GM23338 (cell line): ENCODE measurements at regions not wholly inside any gene's neighbourhood (a gene's known extent, or its start where the extent isn't known, plus 50 kb on each side); places are given as distances from the start of the nearest gene placed in this dataset.

ENCODE experiments used
- ATAC-seq: fragments of 200-7000 bp; cut with Tn5 transposase; 3 replicates; pipeline ENCODE4 v1.9.1; 2020
- DNase-seq: peaks from one replicate; pipeline ENCODE4 v3.0.0-alpha.2; 2015; ENCODE audit warnings: low spot score
- H2AFZ ChIP-seq: fragments of 200-600 bp; sonication (generic); 2 replicates; pipeline ENCODE4 v1.8.0; 2016; ENCODE audit warnings: antibody characterized with exemption, mild to moderate bottlenecking, moderate library complexity
- H3F3A ChIP-seq: fragments of 200-600 bp; sonication (generic); replicated peaks from 2 replicates; pipeline ENCODE4 v1.8.0; 2017; ENCODE audit warnings: antibody characterized with exemption, mixed run types, low read depth
- H3K27ac ChIP-seq: fragments of 200-600 bp; sonication (generic); 2 replicates; pipeline ENCODE4 v1.6.1; 2016; ENCODE audit warnings: low read depth
- H3K27me3 ChIP-seq: fragments of 200-600 bp; sonication (generic); 2 replicates; pipeline ENCODE4 v1.8.0; 2016; ENCODE audit warnings: mild to moderate bottlenecking, mixed run types, moderate library complexity; ENCODE audit not compliant: insufficient read depth
- H3K36me3 ChIP-seq: fragments of 200-600 bp; sonication (generic); 2 replicates; pipeline ENCODE4 v1.8.0; 2016; ENCODE audit warnings: mild to moderate bottlenecking; ENCODE audit not compliant: insufficient read depth
- H3K4me1 ChIP-seq: fragments of 200-600 bp; sonication (generic); 2 replicates; pipeline ENCODE4 v1.8.0; 2016; ENCODE audit warnings: mild to moderate bottlenecking, moderate library complexity; ENCODE audit not compliant: insufficient read depth
- H3K4me2 ChIP-seq: fragments of 200-600 bp; sonication (generic); 2 replicates; pipeline ENCODE4 v1.7.1; 2017; ENCODE audit warnings: mixed run types
- H3K4me3 ChIP-seq: fragments of 200-600 bp; sonication (generic); 2 replicates; pipeline ENCODE4 v1.6.1; 2016; ENCODE audit warnings: mixed run types
- H3K79me2 ChIP-seq: fragments of 200-600 bp; sonication (generic); replicated peaks from 2 replicates; pipeline ENCODE4 v1.8.0; 2017; ENCODE audit warnings: mild to moderate bottlenecking; ENCODE audit not compliant: insufficient read depth
- H3K9me2 ChIP-seq: fragments of 200-600 bp; sonication (generic); 2 replicates; pipeline ENCODE4 v1.8.0; 2017; ENCODE audit not compliant: insufficient read depth
- H4K20me1 ChIP-seq: fragments of 200-600 bp; sonication (generic); replicated peaks from 2 replicates; pipeline ENCODE4 v1.8.0; 2017; ENCODE audit warnings: mild to moderate bottlenecking; ENCODE audit not compliant: insufficient read depth
- H3K27ac Mint-ChIP-seq: 2 replicates; pipeline ENCODE4 v1.8.0; 2020; ENCODE audit warnings: inconsistent platforms, mild to moderate bottlenecking, moderate library complexity, mixed read lengths
- H3K27me3 Mint-ChIP-seq: 3 replicates; pipeline ENCODE4 v1.8.0; 2022; ENCODE audit warnings: low read depth, mild to moderate bottlenecking, moderate library complexity, mixed read lengths, inconsistent platforms; ENCODE audit not compliant: insufficient read depth, poor library complexity
- H3K36me3 Mint-ChIP-seq: 3 replicates; pipeline ENCODE4 v1.8.0; 2021; ENCODE audit warnings: low read depth, mild to moderate bottlenecking, inconsistent platforms, moderate library complexity, mixed read lengths
- H3K4me1 Mint-ChIP-seq: 3 replicates; pipeline ENCODE4 v1.8.0; 2020; ENCODE audit warnings: mild to moderate bottlenecking, inconsistent platforms, mixed read lengths
- H3K4me3 Mint-ChIP-seq: 3 replicates; pipeline ENCODE4 v1.8.0; 2021; ENCODE audit warnings: moderate library complexity, mild to moderate bottlenecking, inconsistent platforms, mixed read lengths
- H3K9me3 Mint-ChIP-seq: 3 replicates; pipeline ENCODE4 v1.8.0; 2020; ENCODE audit warnings: moderate library complexity, mild to moderate bottlenecking, inconsistent platforms, mixed read lengths
- CREB1 ChIP-seq: fragments of 250-450 bp; sonication (Bioruptor Pico); IDR thresholded peaks from 2 replicates; pipeline ENCODE4 v1.5.0; 2020; ENCODE audit warnings: low read depth, mild to moderate bottlenecking, moderate library complexity
- ETS1 ChIP-seq: IDR thresholded peaks from 2 replicates; pipeline ENCODE4 v1.6.1; 2016; ENCODE audit warnings: antibody characterized with exemption
- EZH2 ChIP-seq: fragments of 200-600 bp; sonication (generic); IDR thresholded peaks from one replicate; pipeline ENCODE4 v1.8.0; 2017; ENCODE audit warnings: antibody characterized with exemption, mild to moderate bottlenecking, low read depth; ENCODE audit not compliant: unreplicated experiment
- EZH2phosphoT487 ChIP-seq: fragments of 200-600 bp; sonication (generic); IDR thresholded peaks from one replicate; pipeline ENCODE4 v1.8.1; 2018; ENCODE audit warnings: antibody characterized with exemption; ENCODE audit not compliant: unreplicated experiment
- NANOG ChIP-seq: IDR thresholded peaks from 2 replicates; pipeline ENCODE4 v1.6.1; 2016; ENCODE audit warnings: antibody characterized with exemption, borderline replicate concordance
- REST ChIP-seq: IDR thresholded peaks from one replicate; pipeline ENCODE4 v1.6.1; 2018; ENCODE audit warnings: antibody characterized with exemption; ENCODE audit not compliant: unreplicated experiment
- STAT1 ChIP-seq: IDR thresholded peaks from one replicate; pipeline ENCODE4 v1.6.1; 2016; ENCODE audit warnings: antibody characterized with exemption; ENCODE audit not compliant: unreplicated experiment
- ZNF331 ChIP-seq: fragments of 250-450 bp; sonication (Bioruptor Pico); IDR thresholded peaks from 2 replicates; pipeline ENCODE4 v1.5.0; 2020; ENCODE audit warnings: low read depth, mild to moderate bottlenecking, moderate library complexity
- TF ChIP-seq, protein P1 (sequence below), 2 experiments: fragments of 200-600 bp in 1 of 2; sonication (generic) in 1 of 2; conservative IDR thresholded peaks; 2 replicates each; pipeline versions ENCODE4 v1.5.1 to v1.6.1; 2016 to 2017; ENCODE audit warnings: antibody characterized with exemption in 2 of 2, low read depth in 2 of 2, mild to moderate bottlenecking in 2 of 2, moderate library complexity in 1 of 2
- TF ChIP-seq, protein P2 (sequence below): fragments of 250-450 bp; sonication (Bioruptor Pico); IDR thresholded peaks from 2 replicates; pipeline ENCODE4 v1.5.0; 2020; ENCODE audit warnings: mild to moderate bottlenecking, moderate library complexity

DNA sequence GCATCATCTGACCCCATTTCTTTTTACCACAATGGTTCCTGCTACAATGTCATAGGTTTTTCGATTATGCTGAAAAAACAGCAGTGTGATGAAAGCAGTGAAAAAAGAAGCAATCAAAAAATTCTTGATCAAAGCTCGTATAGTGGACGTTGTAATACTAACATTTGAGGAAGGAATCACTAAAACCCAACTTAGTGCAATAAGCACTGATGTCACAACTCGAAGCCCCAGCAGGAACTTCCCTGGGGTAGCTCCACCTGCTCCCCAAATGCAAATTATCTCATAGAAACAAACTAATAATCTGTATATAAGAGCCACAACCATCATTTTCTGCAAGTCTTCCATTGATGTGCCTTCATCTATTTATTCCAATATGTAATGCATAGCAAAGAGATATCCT is 285.6 kb upstream of the SGK1 start:
- no peaks in the 10 kb centered on the region for H4K20me1 ChIP-seq
- H3K36me3 Mint-ChIP-seq, result peaks cover 23% of the 10 kb centered on the region
- no peak for TF ChIP-seq STAT1
- no peak for TF ChIP-seq EZH2phosphoT487
- TF ChIP-seq CREB1 (CRISPR knock-in tag), result no peak
- no peak for TF ChIP-seq ETS1
- TF ChIP-seq, protein P1, sequence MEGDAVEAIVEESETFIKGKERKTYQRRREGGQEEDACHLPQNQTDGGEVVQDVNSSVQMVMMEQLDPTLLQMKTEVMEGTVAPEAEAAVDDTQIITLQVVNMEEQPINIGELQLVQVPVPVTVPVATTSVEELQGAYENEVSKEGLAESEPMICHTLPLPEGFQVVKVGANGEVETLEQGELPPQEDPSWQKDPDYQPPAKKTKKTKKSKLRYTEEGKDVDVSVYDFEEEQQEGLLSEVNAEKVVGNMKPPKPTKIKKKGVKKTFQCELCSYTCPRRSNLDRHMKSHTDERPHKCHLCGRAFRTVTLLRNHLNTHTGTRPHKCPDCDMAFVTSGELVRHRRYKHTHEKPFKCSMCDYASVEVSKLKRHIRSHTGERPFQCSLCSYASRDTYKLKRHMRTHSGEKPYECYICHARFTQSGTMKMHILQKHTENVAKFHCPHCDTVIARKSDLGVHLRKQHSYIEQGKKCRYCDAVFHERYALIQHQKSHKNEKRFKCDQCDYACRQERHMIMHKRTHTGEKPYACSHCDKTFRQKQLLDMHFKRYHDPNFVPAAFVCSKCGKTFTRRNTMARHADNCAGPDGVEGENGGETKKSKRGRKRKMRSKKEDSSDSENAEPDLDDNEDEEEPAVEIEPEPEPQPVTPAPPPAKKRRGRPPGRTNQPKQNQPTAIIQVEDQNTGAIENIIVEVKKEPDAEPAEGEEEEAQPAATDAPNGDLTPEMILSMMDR (conservative IDR thresholded peaks at IDR 0.05; ENCODE audit: low read depth in 2 of 2), result no peak
- TF ChIP-seq EZH2, result no peak
- TF ChIP-seq REST, result no peak
- no peak for TF ChIP-seq ZNF331
- no peak for TF ChIP-seq NANOG

DNA sequence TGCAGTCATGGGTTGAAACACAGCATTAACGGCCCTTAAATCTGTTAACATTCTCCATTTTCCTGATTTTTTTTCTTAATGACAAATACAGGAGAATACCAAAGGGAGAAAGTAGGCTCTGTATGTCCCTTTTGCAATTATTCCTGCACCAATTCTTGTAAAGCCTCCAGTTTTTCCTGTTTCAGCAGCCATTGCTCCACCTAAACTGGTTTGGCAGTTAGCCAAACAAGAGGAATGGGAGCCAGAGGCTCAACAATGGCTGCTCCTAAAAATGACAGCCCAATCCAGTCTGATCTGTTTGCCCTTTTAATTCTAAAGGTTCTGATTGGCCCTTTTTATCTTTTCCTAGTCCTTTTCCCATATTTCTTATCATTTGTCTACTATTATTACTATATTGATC is 284.2 kb upstream of the SGK1 start:
- H3K36me3 ChIP-seq, result no peaks in the 10 kb centered on the region; the same call in 1 of the 2 replicates
- H3K9me3 Mint-ChIP-seq, result peaks cover 34% of the 10 kb centered on the region
- H3K27me3 Mint-ChIP-seq, result no peaks in the 10 kb centered on the region
- H3K4me3 Mint-ChIP-seq, result no peak overlapping the region
- peaks cover 23% of the 10 kb centered on the region for H3K36me3 Mint-ChIP-seq
- H3K4me2 ChIP-seq, result no peak overlapping the region
- DNase-seq, result no peak
- no peak overlapping the region for H2AFZ ChIP-seq
- no peaks in the 10 kb centered on the region for H3K4me1 Mint-ChIP-seq
- no peak overlapping the region for H3K27ac ChIP-seq
- no peaks in the 10 kb centered on the region for H3K27me3 ChIP-seq
- no peak overlapping the region for H3K27ac Mint-ChIP-seq
- H3K9me2 ChIP-seq, result no peaks in the 10 kb centered on the region
- H3K79me2 ChIP-seq, result no peaks in the 10 kb centered on the region
- no peaks in the 10 kb centered on the region for H4K20me1 ChIP-seq
- H3K4me1 ChIP-seq, result no peaks in the 10 kb centered on the region
- H3K4me3 ChIP-seq, result no peak overlapping the region
- H3F3A ChIP-seq, result no peaks in the 10 kb centered on the region
- ATAC-seq, result no peak
- TF ChIP-seq STAT1 (no peak), NANOG (no peak), CREB1 (CRISPR knock-in tag) (no peak)
- TF ChIP-seq, protein P2, sequence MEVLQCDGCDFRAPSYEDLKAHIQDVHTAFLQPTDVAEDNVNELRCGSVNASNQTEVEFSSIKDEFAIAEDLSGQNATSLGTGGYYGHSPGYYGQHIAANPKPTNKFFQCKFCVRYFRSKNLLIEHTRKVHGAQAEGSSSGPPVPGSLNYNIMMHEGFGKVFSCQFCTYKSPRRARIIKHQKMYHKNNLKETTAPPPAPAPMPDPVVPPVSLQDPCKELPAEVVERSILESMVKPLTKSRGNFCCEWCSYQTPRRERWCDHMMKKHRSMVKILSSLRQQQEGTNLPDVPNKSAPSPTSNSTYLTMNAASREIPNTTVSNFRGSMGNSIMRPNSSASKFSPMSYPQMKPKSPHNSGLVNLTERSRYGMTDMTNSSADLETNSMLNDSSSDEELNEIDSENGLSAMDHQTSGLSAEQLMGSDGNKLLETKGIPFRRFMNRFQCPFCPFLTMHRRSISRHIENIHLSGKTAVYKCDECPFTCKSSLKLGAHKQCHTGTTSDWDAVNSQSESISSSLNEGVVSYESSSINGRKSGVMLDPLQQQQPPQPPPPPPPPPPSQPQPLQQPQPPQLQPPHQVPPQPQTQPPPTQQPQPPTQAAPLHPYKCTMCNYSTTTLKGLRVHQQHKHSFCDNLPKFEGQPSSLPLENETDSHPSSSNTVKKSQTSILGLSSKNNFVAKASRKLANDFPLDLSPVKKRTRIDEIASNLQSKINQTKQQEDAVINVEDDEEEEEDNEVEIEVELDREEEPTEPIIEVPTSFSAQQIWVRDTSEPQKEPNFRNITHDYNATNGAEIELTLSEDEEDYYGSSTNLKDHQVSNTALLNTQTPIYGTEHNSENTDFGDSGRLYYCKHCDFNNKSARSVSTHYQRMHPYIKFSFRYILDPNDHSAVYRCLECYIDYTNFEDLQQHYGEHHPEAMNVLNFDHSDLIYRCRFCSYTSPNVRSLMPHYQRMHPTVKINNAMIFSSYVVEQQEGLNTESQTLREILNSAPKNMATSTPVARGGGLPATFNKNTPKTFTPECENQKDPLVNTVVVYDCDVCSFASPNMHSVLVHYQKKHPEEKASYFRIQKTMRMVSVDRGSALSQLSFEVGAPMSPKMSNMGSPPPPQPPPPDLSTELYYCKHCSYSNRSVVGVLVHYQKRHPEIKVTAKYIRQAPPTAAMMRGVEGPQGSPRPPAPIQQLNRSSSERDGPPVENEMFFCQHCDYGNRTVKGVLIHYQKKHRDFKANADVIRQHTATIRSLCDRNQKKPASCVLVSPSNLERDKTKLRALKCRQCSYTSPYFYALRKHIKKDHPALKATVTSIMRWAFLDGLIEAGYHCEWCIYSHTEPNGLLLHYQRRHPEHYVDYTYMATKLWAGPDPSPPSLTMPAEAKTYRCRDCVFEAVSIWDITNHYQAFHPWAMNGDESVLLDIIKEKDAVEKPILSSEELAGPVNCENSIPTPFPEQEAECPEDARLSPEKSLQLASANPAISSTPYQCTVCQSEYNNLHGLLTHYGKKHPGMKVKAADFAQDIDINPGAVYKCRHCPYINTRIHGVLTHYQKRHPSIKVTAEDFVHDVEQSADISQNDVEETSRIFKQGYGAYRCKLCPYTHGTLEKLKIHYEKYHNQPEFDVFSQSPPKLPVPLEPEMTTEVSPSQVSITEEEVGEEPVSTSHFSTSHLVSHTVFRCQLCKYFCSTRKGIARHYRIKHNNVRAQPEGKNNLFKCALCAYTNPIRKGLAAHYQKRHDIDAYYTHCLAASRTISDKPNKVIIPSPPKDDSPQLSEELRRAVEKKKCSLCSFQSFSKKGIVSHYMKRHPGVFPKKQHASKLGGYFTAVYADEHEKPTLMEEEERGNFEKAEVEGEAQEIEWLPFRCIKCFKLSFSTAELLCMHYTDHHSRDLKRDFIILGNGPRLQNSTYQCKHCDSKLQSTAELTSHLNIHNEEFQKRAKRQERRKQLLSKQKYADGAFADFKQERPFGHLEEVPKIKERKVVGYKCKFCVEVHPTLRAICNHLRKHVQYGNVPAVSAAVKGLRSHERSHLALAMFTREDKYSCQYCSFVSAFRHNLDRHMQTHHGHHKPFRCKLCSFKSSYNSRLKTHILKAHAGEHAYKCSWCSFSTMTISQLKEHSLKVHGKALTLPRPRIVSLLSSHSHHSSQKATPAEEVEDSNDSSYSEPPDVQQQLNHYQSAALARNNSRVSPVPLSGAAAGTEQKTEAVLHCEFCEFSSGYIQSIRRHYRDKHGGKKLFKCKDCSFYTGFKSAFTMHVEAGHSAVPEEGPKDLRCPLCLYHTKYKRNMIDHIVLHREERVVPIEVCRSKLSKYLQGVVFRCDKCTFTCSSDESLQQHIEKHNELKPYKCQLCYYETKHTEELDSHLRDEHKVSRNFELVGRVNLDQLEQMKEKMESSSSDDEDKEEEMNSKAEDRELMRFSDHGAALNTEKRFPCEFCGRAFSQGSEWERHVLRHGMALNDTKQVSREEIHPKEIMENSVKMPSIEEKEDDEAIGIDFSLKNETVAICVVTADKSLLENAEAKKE, result no peak

More for the DNA sequence above, 285.6 kb upstream of the SGK1 start:
- no peak for ATAC-seq
- Histone ChIP-seq H2AFZ (no peak overlapping the region), H3K4me1 (no peaks in the 10 kb centered on the region), H3K4me3 (no peak overlapping the region), H3K4me2 (no peak overlapping the region), H3F3A (no peaks in the 10 kb centered on the region), H3K27ac (no peak overlapping the region), H3K79me2 (no peaks in the 10 kb centered on the region), H3K36me3 (no peaks in the 10 kb centered on the region; the same call in 1 of the 2 replicates), H3K9me2 (peaks cover 5% of the 10 kb centered on the region; the same call in 1 of the 2 replicates), H3K27me3 (no peaks in the 10 kb centered on the region)
- no peak for DNase-seq
- H3K4me3 Mint-ChIP-seq, result no peak overlapping the region
- H3K4me1 Mint-ChIP-seq, result no peaks in the 10 kb centered on the region
- H3K27me3 Mint-ChIP-seq, result no peaks in the 10 kb centered on the region
- H3K9me3 Mint-ChIP-seq, result peaks cover 34% of the 10 kb centered on the region
- no peak overlapping the region for H3K27ac Mint-ChIP-seq
